Esophagus squamous epithelium (tissue), 4 donors: ENCODE measurements at regions not wholly inside any gene's neighbourhood (a gene's known extent, or its start where the extent isn't known, plus 50 kb on each side); places are given as distances from the start of the nearest gene placed in this dataset.

Experiments used
- POLR2A ChIP-seq, 4 donors: fragments of 450-650 bp; IDR thresholded peaks; one replicate each; pipeline ENCODE4 v1.6.1; 2017; ENCODE audit warnings: antibody characterized with exemption in 4 of 4, mild to moderate bottlenecking in 4 of 4, moderate library complexity in 3 of 4
- TF ChIP-seq, protein P1 (sequence below), 6 experiments: fragments of 450-650 bp in 4 of 6; fragments of 200-600 bp in 2 of 6; sonication (generic) in 2 of 6; IDR thresholded peaks; one replicate each; pipeline ENCODE4 v1.5.1; 2016 to 2019; ENCODE audit warnings: antibody characterized with exemption in 6 of 6, mild to moderate bottlenecking in 4 of 6, moderate library complexity in 4 of 6

DNA sequence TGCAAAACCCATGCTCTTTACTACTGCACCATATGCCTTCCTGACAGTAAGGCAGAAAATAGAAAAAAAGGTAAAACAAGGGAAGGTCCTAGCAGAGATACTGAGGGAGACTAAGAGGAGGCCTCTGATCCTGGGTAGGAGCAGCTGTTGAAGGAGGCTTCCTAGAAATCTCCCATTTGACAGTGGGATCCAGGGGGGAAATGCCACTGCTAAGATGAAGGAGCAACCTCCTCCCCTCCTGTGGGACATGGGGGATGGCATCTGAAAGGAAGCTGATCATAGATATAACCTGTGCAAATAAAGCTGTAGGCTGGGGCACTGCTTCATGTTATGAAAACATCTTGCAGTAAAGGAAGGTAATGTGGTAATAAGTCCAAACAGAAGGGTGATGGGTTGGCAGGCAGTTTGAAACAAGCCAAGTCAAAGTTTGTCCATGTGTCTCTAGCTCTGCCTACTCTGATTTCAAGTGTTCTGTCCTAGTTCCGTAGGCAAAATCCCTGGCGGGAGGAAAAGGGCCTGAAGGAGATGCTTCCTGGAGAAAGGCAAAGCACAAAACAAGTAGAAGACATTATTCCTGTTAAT lies 86.7 kb upstream of the EED start:
- TF ChIP-seq POLR2A (IDR thresholded peaks at IDR 0.05) = no peak
- TF ChIP-seq, protein P1, sequence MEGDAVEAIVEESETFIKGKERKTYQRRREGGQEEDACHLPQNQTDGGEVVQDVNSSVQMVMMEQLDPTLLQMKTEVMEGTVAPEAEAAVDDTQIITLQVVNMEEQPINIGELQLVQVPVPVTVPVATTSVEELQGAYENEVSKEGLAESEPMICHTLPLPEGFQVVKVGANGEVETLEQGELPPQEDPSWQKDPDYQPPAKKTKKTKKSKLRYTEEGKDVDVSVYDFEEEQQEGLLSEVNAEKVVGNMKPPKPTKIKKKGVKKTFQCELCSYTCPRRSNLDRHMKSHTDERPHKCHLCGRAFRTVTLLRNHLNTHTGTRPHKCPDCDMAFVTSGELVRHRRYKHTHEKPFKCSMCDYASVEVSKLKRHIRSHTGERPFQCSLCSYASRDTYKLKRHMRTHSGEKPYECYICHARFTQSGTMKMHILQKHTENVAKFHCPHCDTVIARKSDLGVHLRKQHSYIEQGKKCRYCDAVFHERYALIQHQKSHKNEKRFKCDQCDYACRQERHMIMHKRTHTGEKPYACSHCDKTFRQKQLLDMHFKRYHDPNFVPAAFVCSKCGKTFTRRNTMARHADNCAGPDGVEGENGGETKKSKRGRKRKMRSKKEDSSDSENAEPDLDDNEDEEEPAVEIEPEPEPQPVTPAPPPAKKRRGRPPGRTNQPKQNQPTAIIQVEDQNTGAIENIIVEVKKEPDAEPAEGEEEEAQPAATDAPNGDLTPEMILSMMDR (IDR thresholded peaks at IDR 0.05) = no peak
